Bronchial epithelial cell (primary cell): ENCODE measurements at regions not wholly inside any gene's neighbourhood (a gene's known extent, or its start where the extent isn't known, plus 50 kb on each side); places are given as distances from the start of the nearest gene placed in this dataset.

Experiments
- DNase-seq: peaks from one replicate; pipeline ENCODE4 v3.0.0-alpha.2; 2010; ENCODE audit warnings: low read depth
- FAIRE-seq: peaks from 2 replicates; lab custom pipeline; 2011; peaks lifted over from hg19 to GRCh38; lab: Jason Lieb, UNC
- H3K27me3 ChIP-seq: 2 replicates; pipeline ENCODE4 v1.5.1; 2011; ENCODE audit warnings: low read length; ENCODE audit not compliant: control insufficient read depth, insufficient read depth
- H3K36me3 ChIP-seq: 2 replicates; pipeline ENCODE4 v1.5.1; 2011; ENCODE audit warnings: low read length; ENCODE audit not compliant: control insufficient read depth, insufficient read depth
- H3K4me3 ChIP-seq: 2 replicates; pipeline ENCODE4 v1.5.1; 2011; ENCODE audit warnings: mild to moderate bottlenecking, low read depth, low read length, control low read depth
- TF ChIP-seq, protein P1 (sequence below): IDR thresholded peaks from 2 replicates; pipeline ENCODE4 v1.5.1; 2011; ENCODE audit warnings: mild to moderate bottlenecking, moderate library complexity, low read length, control low read depth, inconsistent platforms; ENCODE audit not compliant: insufficient read depth, severe bottlenecking

DNA sequence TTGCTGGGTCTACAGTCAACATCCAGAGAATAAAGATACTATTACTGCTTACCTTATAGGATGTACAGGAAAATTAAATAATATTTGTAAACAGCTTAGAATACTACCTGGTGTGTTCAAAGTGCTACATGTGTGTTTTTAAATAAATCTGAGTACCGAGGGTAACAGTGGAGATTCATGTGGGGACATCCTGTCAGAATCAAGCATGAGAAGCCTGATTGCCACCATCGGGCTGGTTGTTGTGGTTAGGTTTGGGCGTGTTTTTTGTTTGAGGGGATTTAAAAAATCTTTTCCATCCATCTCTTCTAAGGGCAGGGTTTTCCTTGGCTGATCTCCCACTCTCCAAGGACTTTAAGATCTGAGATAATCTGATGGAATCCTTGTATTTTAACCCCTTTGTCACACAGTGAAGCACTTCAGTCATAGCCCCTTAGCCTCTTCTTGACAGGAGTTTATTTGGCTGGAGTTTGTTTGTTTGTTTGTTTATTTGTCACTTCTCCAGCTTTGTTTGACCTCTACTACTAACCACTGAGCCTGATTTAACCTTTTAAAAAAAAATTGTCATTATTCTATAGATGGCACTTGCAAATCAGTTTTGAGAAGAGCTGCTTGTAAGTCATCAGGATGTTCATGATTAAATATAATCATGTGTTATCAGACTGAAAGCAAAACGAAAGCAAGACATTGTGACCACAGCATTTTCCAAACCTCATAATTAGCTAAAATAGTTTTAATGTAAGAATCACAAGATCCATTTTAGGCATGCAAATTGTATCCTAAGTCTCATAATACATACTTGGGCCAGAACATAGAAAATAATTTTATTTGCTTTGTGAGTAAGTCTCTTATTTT is 72.8 kb upstream of the RARB start:
- TF ChIP-seq, protein P1, sequence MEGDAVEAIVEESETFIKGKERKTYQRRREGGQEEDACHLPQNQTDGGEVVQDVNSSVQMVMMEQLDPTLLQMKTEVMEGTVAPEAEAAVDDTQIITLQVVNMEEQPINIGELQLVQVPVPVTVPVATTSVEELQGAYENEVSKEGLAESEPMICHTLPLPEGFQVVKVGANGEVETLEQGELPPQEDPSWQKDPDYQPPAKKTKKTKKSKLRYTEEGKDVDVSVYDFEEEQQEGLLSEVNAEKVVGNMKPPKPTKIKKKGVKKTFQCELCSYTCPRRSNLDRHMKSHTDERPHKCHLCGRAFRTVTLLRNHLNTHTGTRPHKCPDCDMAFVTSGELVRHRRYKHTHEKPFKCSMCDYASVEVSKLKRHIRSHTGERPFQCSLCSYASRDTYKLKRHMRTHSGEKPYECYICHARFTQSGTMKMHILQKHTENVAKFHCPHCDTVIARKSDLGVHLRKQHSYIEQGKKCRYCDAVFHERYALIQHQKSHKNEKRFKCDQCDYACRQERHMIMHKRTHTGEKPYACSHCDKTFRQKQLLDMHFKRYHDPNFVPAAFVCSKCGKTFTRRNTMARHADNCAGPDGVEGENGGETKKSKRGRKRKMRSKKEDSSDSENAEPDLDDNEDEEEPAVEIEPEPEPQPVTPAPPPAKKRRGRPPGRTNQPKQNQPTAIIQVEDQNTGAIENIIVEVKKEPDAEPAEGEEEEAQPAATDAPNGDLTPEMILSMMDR: no peak
- FAIRE-seq: no peak
- H3K27me3 ChIP-seq: no peaks in the 10 kb centered on the region

DNA sequence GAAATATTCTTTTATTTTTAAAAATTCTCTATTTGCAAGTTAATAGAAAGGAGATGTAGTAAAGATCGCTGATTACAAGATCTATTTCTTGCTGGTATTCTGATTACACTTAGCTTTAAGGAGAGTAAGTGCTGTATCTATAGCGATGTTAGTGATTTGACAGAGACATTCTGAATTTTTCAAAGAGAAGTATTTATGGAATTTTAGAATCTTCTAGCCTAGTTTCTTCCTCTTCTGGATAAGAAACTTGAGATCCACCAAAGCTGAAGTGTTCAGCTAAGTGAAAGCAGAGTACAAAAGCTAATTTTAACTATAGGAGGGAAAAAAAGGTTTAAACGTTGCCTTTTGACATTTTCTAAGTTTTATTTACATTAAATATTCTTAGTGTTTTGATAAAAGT is 72.1 kb upstream of the RARB start:
- FAIRE-seq (no peak), DNase-seq (no peak)
- Histone ChIP-seq H3K27me3 (no peaks in the 10 kb centered on the region), H3K36me3 (no peaks in the 10 kb centered on the region), H3K4me3 (no peak overlapping the region)
- TF ChIP-seq, protein P1: no peak

More for the DNA sequence above, 72.8 kb upstream of the RARB start:
- H3K36me3 ChIP-seq: no peaks in the 10 kb centered on the region
- H3K4me3 ChIP-seq: no peak overlapping the region
- DNase-seq: no peak

DNA sequence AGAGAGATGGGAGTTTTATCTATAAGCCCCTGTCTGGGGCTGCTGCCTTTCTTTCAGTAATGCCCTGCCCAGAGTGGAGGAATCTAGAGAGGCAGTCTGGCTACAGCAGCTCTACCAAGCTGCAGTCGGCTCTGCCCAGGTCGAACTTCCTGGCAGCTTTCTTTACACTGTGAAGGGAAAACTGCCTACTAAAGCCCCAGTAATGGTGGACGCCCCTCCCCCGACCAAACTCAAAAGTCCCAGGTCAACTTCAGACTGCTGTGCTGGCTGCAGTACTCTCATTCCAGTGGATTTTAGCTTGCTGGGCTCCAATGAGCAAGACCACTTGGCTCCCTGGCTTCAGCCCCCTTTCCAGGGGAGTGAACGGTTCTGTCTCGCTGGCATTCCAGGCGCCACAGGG is 65.9 kb upstream of the RARB start:
- H3K4me3 ChIP-seq: no peak overlapping the region
- DNase-seq (no peak), FAIRE-seq (no peak)
- no peaks in the 10 kb centered on the region for H3K27me3 ChIP-seq
- no peaks in the 10 kb centered on the region for H3K36me3 ChIP-seq
- TF ChIP-seq, protein P1: no peak

DNA sequence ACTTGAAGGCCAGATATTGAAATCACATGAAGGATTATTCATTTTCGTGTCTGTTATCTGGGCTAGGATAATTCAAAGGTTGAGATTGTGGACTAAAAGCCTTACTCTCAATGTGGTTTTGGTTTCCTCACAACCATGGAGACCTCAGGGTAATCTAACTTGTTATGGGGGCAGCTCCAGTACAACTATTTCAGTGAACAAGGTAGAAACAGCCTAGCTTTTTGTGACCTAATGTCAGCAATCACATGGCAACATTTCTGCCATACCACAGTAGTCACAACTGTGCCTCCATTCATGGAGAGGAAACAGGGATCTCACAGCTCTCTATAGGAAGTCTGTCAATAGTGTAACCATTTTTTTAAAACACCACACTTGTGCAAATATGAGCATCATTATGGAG is 62.4 kb upstream of the RARB start:
- H3K27me3 ChIP-seq: no peaks in the 10 kb centered on the region
- FAIRE-seq (peak; percentile 73), DNase-seq (no peak)
- H3K4me3 ChIP-seq: no peak overlapping the region
- H3K36me3 ChIP-seq: no peaks in the 10 kb centered on the region
- TF ChIP-seq, protein P1: no peak

DNA sequence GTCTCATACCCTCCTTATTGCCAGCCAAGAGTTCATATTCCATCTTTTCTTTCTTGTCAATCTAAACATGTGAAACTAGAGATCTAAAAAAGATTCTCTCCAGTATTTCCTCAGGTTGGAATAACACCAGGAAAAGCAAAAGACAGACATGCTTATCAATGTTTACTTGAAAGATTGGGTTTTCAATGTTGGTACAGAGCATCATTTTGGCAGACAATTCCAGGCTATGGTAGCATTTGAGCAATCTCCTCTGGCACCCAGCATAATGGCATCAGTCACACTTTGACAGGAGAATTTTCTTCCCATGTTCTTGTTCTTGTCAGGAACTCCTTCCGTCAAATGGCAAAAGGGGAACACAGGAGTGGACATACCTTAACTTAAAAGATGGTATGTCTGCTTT is 61.0 kb upstream of the RARB start:
- no peaks in the 10 kb centered on the region for H3K27me3 ChIP-seq
- H3K36me3 ChIP-seq: no peaks in the 10 kb centered on the region
- FAIRE-seq (peak; percentile 75), DNase-seq (no peak)
- TF ChIP-seq, protein P1: no peak
- H3K4me3 ChIP-seq: no peak overlapping the region

DNA sequence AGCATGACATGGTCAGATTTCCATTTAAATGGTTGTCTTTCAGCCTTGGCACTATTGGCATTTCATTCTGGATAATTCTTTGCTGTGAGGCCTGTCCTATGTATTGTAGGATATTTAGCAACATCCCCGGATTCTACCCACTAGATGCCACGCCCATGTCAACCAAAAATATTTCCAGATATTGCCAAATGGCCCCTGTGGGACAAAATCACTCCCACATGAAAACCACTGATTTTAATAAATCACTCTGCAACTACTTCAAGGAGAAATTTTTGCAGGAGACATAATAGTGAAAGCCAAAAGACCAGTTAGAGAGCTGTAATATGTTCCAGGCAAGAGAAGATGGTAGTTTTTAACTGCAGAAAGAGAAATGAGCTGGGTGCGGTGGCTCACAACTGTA is 55.9 kb upstream of the RARB start:
- Histone ChIP-seq H3K36me3 (no peaks in the 10 kb centered on the region), H3K27me3 (no peaks in the 10 kb centered on the region), H3K4me3 (no peak overlapping the region)
- TF ChIP-seq, protein P1: no peak
- DNase-seq (no peak), FAIRE-seq (no peak)
